Sigmoid colon (tissue), 4 donors: ENCODE measurements at regions not wholly inside any gene's neighbourhood (a gene's known extent, or its start where the extent isn't known, plus 50 kb on each side); places are given as distances from the start of the nearest gene placed in this dataset.

Experiments used
- CTCF ChIP-seq, 4 experiments: fragments of 450-650 bp in 3 of 4; fragments of 200-600 bp in 1 of 4; IDR thresholded peaks; one replicate each; pipeline ENCODE4 v1.5.1; 2016 to 2019; ENCODE audit warnings: antibody characterized with exemption in 4 of 4, mild to moderate bottlenecking in 3 of 4, moderate library complexity in 2 of 4
- EP300 ChIP-seq, 4 donors: sonication (generic); formaldehyde crosslinking; IDR thresholded peaks; one replicate each; pipeline ENCODE4 v1.6.1; 2017; ENCODE audit warnings: antibody characterized with exemption in 4 of 4

GRCh38 chr7:110296321-110296720 lies 794.6 kb upstream of the LRRN3 start:
- TF ChIP-seq EP300 (IDR thresholded peaks at IDR 0.05): no peak
- no peak for TF ChIP-seq CTCF (IDR thresholded peaks at IDR 0.05)
